ENCODE measurements at regions not wholly inside any gene's neighbourhood (a gene's known extent, or its start where the extent isn't known, plus 50 kb on each side); places are given as distances from the start of the nearest gene placed in this dataset.
"Not testable (repeated sequence)": the region's sequence is repeated elsewhere in the genome, so short reads cannot be mapped to it uniquely, and the experiment has no call there.

- no peaks in the 10 kb centered on the region for H3K36me3 Mint-ChIP-seq
- peaks cover 4% of the 10 kb centered on the region for H3K27me3 Mint-ChIP-seq
- no peak overlapping the region for H3K4me3 Mint-ChIP-seq
- H3K4me1 Mint-ChIP-seq: no peaks in the 10 kb centered on the region
- CTCF ChIA-PET: no interaction called here
- DNase-seq: no peak
- no peaks in the 10 kb centered on the region for H3K9me3 Mint-ChIP-seq
- no peak overlapping the region for H3K27ac Mint-ChIP-seq
These were observed 196.4 kb downstream of the MIS18A start for GRCh38 chr21:32082466-32082865.

GRCh38 chr21:32073593-32073992 is 200.8 kb downstream of the HUNK start:
- CTCF ChIA-PET: no interaction called here
- H3K4me1 Mint-ChIP-seq: no peaks in the 10 kb centered on the region
- no peaks in the 10 kb centered on the region for H3K27me3 Mint-ChIP-seq
- no peak for DNase-seq
- H3K27ac Mint-ChIP-seq: no peak overlapping the region
- H3K9me3 Mint-ChIP-seq: peaks cover 2% of the 10 kb centered on the region
- no peaks in the 10 kb centered on the region for H3K36me3 Mint-ChIP-seq
- H3K4me3 Mint-ChIP-seq: no peak overlapping the region

- CTCF ChIA-PET: no interaction called here
- Mint-ChIP-seq H3K36me3 (no peaks in the 10 kb centered on the region), H3K27me3 (no peaks in the 10 kb centered on the region), H3K4me1 (no peaks in the 10 kb centered on the region), H3K27ac (no peak overlapping the region), H3K9me3 (peaks cover 2% of the 10 kb centered on the region), H3K4me3 (no peak overlapping the region)
- DNase-seq: no peak
These were observed 200.4 kb downstream of the HUNK start for GRCh38 chr21:32073190-32073589.

GRCh38 chr21:32071620-32072019 is 198.8 kb downstream of the HUNK start:
- CTCF ChIA-PET, H3K27ac Mint-ChIP-seq, DNase-seq, H3K36me3 Mint-ChIP-seq, H3K9me3 Mint-ChIP-seq, H3K4me1 Mint-ChIP-seq, H3K27me3 Mint-ChIP-seq, H3K4me3 Mint-ChIP-seq: not testable (repeated sequence)

- H3K27me3 Mint-ChIP-seq: no peaks in the 10 kb centered on the region
- DNase-seq: no peak
- H3K4me1 Mint-ChIP-seq: no peaks in the 10 kb centered on the region
- H3K4me3 Mint-ChIP-seq: no peak overlapping the region
- no peak overlapping the region for H3K27ac Mint-ChIP-seq
- H3K9me3 Mint-ChIP-seq: peaks cover 2% of the 10 kb centered on the region
- CTCF ChIA-PET: no interaction called here
- no peaks in the 10 kb centered on the region for H3K36me3 Mint-ChIP-seq
These were observed 198.0 kb downstream of the HUNK start for GRCh38 chr21:32070676-32071330.

- Mint-ChIP-seq H3K27ac (no peak overlapping the region), H3K27me3 (no peaks in the 10 kb centered on the region), H3K36me3 (no peaks in the 10 kb centered on the region), H3K4me3 (no peak overlapping the region), H3K4me1 (no peaks in the 10 kb centered on the region), H3K9me3 (peaks cover 2% of the 10 kb centered on the region)
- DNase-seq: no peak
- CTCF ChIA-PET: interaction anchor here (0.6 kb wide), 1 partner anchor 99 kb away, joined by 3 read pairs; no protein-coding TSS in a partner anchor
These were observed 197.3 kb downstream of the HUNK start for GRCh38 chr21:32070126-32070525.

- Mint-ChIP-seq H3K27ac (no peak overlapping the region), H3K36me3 (no peaks in the 10 kb centered on the region), H3K4me3 (no peak overlapping the region), H3K9me3 (no peaks in the 10 kb centered on the region), H3K4me1 (no peaks in the 10 kb centered on the region), H3K27me3 (no peaks in the 10 kb centered on the region)
- DNase-seq: no peak
- CTCF ChIA-PET: no interaction called here
These were observed 192.8 kb downstream of the HUNK start for GRCh38 chr21:32065654-32066053.

GRCh38 chr21:32064281-32064910 is 191.6 kb downstream of the HUNK start:
- H3K27me3 Mint-ChIP-seq: no peaks in the 10 kb centered on the region
- H3K4me3 Mint-ChIP-seq: no peak overlapping the region
- no peak for DNase-seq
- no peaks in the 10 kb centered on the region for H3K4me1 Mint-ChIP-seq
- CTCF ChIA-PET: no interaction called here
- no peaks in the 10 kb centered on the region for H3K9me3 Mint-ChIP-seq
- H3K27ac Mint-ChIP-seq: no peak overlapping the region
- H3K36me3 Mint-ChIP-seq: no peaks in the 10 kb centered on the region

GRCh38 chr21:32062591-32063227 is 189.9 kb downstream of the HUNK start:
- Mint-ChIP-seq H3K27me3 (no peaks in the 10 kb centered on the region), H3K27ac (no peak overlapping the region), H3K9me3 (no peaks in the 10 kb centered on the region), H3K4me1 (no peaks in the 10 kb centered on the region), H3K36me3 (no peaks in the 10 kb centered on the region), H3K4me3 (no peak overlapping the region)
- CTCF ChIA-PET: no interaction called here
- DNase-seq: no peak

GRCh38 chr21:32061729-32062128 is 188.9 kb downstream of the HUNK start:
- no peaks in the 10 kb centered on the region for H3K27me3 Mint-ChIP-seq
- CTCF ChIA-PET: no interaction called here

GRCh38 chr21:32056791-32057190 is 184.0 kb downstream of the HUNK start:
- Mint-ChIP-seq H3K4me1 (no peaks in the 10 kb centered on the region), H3K9me3 (peaks cover 5% of the 10 kb centered on the region), H3K27me3 (no peaks in the 10 kb centered on the region), H3K27ac (no peak overlapping the region), H3K36me3 (no peaks in the 10 kb centered on the region), H3K4me3 (no peak overlapping the region)
- no peak for DNase-seq
- CTCF ChIA-PET: no interaction called here

More at GRCh38 chr21:32061729-32062128, 188.9 kb downstream of the HUNK start:
- DNase-seq: no peak
- Mint-ChIP-seq H3K27ac (no peak overlapping the region), H3K9me3 (no peaks in the 10 kb centered on the region), H3K36me3 (no peaks in the 10 kb centered on the region), H3K4me1 (no peaks in the 10 kb centered on the region), H3K4me3 (no peak overlapping the region)

GRCh38 chr21:32055305-32055704 is 182.5 kb downstream of the HUNK start:
- no peak for DNase-seq
- no peaks in the 10 kb centered on the region for H3K27me3 Mint-ChIP-seq
- no peak overlapping the region for H3K4me3 Mint-ChIP-seq
- no peak overlapping the region for H3K27ac Mint-ChIP-seq
- no peaks in the 10 kb centered on the region for H3K4me1 Mint-ChIP-seq
- CTCF ChIA-PET: no interaction called here
- H3K9me3 Mint-ChIP-seq: peaks cover 5% of the 10 kb centered on the region
- H3K36me3 Mint-ChIP-seq: no peaks in the 10 kb centered on the region

All from activated naive CD4-positive, alpha-beta T cell treated with anti-CD3 and anti-CD28 coated beads, Interleukin-2, amount 10 ng/mL, durations not matched to agents 7 days and 5 days (primary cell).